Inferior parietal cortex (tissue), 1 donor: ENCODE measurements at regions not wholly inside any gene's neighbourhood (a gene's known extent, or its start where the extent isn't known, plus 50 kb on each side); places are given as distances from the start of the nearest gene placed in this dataset.
"Not testable (repeated sequence)": the region's sequence is repeated elsewhere in the genome, so short reads cannot be mapped to it uniquely, and the experiment has no call there.

Experiments
- DNase-seq: peaks from one replicate; pipeline ENCODE4 v3.0.0-alpha.2; 2016; ENCODE audit errors: extremely low spot score

GRCh38 chr14:38056270-38056669 lies 151.4 kb upstream of the SSTR1 start:
- DNase-seq: no peak

GRCh38 chr14:38062223-38062622 lies 145.5 kb upstream of the SSTR1 start:
- DNase-seq: not testable (repeated sequence)

- no peak for DNase-seq
These were observed 143.9 kb upstream of the SSTR1 start for GRCh38 chr14:38063711-38064320.

GRCh38 chr14:38065106-38065762 lies 142.5 kb upstream of the SSTR1 start:
- DNase-seq: no peak

- no peak for DNase-seq
These were observed 137.6 kb upstream of the SSTR1 start for GRCh38 chr14:38070061-38070588.

DNA sequence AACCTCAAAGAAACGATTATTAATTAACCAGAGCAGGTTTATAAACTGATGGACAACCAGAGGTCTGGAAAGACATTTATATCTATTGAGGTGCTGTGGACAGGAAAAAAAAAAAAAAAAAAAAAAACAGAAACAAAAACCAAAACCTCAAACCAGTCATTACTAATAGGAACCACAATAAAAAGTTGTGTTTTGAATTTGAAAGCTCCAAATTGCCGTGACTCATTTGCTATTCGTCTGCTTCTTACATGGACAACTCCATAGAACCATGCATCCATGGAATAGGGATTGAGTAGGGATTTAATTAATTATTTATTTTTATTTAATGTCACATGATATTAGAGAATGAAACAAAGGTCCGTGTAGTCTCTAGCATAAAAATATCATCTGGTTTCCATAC lies 134.1 kb upstream of the SSTR1 start:
- DNase-seq: no peak

DNA sequence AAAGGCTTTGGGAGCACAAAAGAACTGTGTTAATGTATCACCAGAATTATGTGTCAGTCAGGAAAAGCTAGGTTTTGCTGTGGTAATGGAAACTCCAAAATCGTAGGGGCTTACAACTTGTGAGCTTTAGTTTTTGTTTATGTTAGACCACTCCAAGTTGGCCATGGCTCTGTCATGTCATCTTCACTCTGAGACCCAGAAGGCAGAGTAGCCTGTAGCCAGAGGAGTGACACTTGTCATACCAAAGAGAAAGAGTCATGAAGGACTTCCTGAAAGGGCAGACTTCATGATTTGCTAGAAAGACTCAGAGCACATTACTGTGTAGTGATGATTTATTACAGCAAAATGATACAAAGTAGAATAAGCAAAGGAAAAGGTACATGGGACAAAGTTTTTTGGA lies 133.6 kb upstream of the SSTR1 start:
- DNase-seq: no peak

- no peak for DNase-seq
These were observed 132.9 kb upstream of the SSTR1 start for GRCh38 chr14:38074754-38075153.

GRCh38 chr14:38078393-38078792 lies 129.3 kb upstream of the SSTR1 start:
- no peak for DNase-seq

GRCh38 chr14:38079268-38079667 lies 128.4 kb upstream of the SSTR1 start:
- no peak for DNase-seq

DNA sequence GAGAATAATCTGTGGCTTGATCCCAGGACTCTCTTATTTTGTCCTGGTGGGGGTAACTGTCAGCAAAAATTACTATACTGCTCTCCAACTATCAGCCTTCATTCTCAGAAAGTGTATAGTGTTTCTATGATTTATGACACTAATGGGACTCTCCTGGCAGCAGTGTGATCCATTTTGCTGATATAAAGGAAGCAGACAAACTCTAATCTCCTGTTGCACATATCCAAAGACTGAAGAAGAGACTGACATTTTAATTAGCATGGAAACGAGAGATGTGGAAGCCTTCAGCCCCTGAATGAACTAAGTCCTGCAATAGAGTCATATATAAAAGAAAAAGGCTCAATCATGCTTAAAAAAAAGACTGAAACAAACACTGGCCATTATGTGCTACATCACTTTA lies 127.8 kb upstream of the SSTR1 start:
- no peak for DNase-seq

- DNase-seq: no peak
These were observed 127.0 kb upstream of the SSTR1 start for GRCh38 chr14:38080696-38081095.

DNA sequence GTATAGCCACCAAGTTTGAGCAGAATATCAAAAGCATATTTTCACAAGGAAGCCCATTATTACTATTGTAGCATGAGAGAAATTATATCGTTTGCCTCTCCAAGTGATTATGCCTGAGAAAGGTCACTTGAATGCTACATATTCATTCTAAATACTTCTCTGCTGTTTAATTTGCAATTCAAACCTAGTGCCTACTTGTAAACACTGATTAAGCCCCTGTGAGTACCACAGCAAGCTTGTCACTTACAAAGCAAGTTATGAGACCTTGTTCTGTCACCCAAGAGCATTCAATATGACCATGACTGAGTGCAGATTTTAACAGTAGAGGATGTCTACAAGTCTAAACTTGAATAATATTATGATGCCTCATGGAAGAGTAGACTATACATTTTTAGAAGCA lies 124.7 kb upstream of the SSTR1 start:
- DNase-seq: no peak

- no peak for DNase-seq
These were observed 118.6 kb upstream of the SSTR1 start for GRCh38 chr14:38089123-38089522.

DNA sequence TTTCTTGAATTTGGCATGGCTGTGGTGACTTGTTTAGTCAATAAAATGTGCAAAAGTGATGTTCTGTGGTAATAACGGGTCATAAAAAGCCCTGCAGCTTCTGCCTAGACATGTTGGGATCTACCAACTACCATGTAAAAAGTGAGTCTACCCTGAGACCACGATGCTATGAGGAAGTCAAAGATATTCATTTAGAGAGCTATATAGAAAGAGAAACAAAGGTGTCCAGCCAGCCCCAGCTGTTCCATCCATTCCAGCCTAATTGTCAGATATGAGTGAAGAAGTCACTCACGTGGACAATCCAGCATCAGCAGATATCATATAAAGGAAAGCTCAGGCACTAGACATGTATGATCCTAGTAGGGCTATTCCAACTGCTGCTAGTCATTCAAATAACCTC lies 117.2 kb upstream of the SSTR1 start:
- DNase-seq: no peak

DNA sequence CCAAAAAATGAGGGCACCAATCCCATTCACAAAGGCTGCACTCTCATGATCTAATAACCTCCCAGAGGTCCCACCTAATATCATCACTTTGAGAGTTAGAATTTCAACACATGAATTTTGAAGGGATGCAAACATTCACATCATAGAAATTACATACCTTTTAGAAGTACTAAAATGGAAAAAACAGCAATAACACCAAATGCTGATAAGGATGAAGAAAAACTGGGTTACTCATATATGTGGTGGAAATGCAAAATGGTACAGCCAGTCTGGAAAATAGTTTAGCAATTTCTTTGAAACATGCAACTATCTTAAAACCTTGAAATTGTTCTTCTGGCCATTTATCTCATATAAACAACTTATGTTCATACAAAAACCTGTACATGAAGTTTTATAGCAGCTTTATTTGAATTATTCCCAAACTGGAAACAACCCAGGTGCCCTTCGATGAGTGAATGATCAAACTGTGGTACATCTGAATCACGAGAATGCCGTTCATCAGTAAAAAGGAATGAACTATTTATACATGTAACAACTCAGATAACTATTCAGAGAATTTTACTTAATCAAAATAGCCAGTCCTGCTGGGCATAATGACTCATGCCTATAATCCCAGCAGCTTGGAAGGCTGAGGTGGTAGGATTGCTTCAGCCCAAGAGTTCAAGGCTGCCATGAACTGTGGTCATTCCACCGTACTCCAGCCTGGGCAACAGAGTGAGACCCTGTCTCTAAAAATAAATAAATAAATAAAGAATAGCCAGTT lies 109.4 kb upstream of the SSTR1 start:
- DNase-seq: no peak

DNA sequence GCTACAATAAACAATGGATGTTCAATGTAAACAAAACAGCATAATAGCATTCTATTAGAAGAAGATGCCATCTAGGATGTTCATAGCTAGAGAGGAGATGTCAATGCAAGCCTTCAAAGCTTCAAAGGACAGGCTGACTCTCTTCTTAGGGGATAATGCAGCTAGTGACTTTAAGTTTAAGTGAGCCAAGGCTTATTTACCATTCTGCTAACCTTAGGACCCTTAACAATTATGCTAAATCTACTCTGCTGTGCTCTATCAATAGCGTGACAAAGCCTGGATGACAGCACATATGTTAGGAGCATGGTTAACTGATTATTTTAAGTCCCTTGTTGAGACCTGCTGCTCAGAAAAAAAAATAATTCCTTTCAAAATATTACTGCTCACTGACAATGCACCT lies 106.0 kb upstream of the SSTR1 start:
- no peak for DNase-seq

DNA sequence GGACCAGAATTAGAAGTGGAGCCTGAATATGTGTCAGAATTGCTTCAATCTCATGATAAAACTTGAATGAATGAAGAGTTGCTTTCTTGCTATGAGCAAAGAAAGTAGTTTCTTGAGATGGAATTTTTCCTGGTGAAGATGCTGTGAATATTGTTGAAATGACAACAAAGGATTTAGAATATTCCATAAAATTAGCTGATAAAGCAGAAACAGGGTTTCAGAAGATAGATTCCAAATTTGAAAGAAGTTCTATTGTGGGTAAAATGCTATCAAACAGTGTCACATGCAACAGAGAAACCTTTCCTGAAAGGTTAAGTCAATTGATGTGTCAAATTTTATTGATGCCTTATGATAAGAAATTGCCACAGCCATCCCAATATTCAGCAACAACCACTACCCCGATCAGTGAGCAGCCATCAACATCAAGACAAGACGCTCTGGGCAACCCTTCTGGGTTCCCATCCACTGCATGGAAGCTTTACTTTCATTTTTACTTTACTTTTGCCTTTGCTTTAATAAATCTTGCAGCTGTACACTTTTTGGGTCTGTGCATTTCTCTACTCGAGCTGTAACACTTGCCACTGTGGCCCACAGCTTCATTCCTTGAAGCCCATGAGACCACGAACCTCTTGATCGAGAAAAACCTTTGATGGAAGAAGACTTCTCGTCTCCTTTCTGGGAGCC lies 104.0 kb upstream of the SSTR1 start:
- no peak for DNase-seq

GRCh38 chr14:38105106-38105702 lies 102.5 kb upstream of the SSTR1 start:
- no peak for DNase-seq

DNA sequence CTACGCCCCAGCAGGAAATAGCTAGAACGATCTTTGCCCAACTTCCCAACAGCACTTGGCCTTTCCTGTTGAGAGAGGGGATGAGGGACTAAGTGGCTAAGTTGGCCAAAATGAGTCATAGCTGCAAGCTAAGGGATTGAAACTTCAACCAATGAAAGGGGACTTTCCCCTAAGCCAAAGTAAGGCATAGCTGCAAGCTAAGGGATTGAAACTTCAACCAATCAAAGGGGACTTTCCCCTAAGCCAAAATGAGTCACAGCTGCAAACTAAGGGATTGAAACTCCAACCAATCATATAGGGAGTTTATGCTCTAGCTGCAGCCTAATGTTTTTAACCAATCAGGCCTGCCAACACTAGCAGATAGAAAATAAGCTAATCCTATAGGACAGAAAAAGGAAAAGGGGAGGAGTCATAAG lies 100.5 kb upstream of the SSTR1 start:
- DNase-seq: no peak

DNA sequence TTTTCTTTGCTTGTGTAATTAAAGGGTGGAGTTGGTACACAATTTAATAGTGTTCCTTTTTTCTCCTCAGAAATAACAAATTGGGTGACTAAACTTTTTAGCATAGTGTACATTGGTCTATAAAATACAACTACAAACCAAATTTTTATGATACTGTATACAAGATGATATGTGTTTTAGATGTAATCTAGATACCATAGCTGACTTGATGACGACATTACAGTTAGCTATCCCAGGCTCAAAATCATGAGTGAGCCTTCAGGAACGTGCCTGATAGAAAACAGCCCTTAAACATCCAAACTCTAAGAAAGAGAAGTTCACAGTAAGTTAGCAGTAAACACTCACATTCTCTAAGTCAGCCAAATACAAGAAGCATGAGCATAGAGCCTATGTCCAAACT lies 99.0 kb upstream of the SSTR1 start:
- DNase-seq: no peak

DNA sequence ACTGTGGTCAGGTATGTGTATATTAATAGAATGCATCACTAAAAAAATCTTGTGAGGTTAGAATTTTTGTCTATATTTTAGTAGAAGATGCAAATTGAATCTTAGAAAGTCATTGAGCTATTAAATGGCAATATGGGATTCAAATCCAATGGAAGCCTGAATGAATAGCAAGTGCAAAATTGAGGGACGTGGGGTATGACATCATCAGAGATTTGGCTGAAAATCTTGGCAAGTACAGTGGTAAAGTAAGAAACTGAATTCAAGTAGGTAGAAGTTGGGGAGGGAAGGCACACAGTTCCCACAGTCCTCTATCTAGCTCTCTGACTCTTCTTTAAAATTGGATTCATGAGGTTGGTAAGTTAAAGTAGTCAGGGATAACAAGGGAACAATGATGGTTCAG lies 97.4 kb upstream of the SSTR1 start:
- no peak for DNase-seq
